HG03521 (cell line): ENCODE measurements at regions not wholly inside any gene's neighbourhood (a gene's known extent, or its start where the extent isn't known, plus 50 kb on each side); places are given as distances from the start of the nearest gene placed in this dataset.

ENCODE experiments used
- ATAC-seq: cut with Tn5 transposase; IDR thresholded peaks from one replicate; pipeline ENCODE4 v1.9.1; 2021; ENCODE audit warnings: mild to moderate bottlenecking, moderate library complexity; ENCODE audit not compliant: unreplicated experiment

- no peak for ATAC-seq
Observed at GRCh38 chr5:60340326-60340725, 359.6 kb downstream of the DEPDC1B start.

- no peak for ATAC-seq
Observed at GRCh38 chr5:60339691-60340201, 360.2 kb downstream of the DEPDC1B start.

GRCh38 chr5:60338846-60339245, 361.1 kb downstream of the DEPDC1B start:
- no peak for ATAC-seq

GRCh38 chr5:60336491-60336890, 363.5 kb downstream of the DEPDC1B start:
- ATAC-seq: no peak

- ATAC-seq: no peak
Observed at GRCh38 chr5:60335913-60336312, 364.1 kb downstream of the DEPDC1B start.

- ATAC-seq: no peak
Observed at GRCh38 chr5:60334281-60334713, 365.7 kb downstream of the DEPDC1B start.

GRCh38 chr5:60333005-60333571, 366.9 kb downstream of the DEPDC1B start:
- no peak for ATAC-seq

GRCh38 chr5:60332244-60333004, 367.5 kb downstream of the DEPDC1B start:
- no peak for ATAC-seq

- no peak for ATAC-seq
Observed at GRCh38 chr5:60330236-60330635, 369.7 kb downstream of the DEPDC1B start.

- ATAC-seq: no peak
Observed at GRCh38 chr5:60325870-60326269, 374.1 kb downstream of the DEPDC1B start.

GRCh38 chr5:60323596-60323995, 376.4 kb downstream of the DEPDC1B start:
- ATAC-seq: no peak

- ATAC-seq: no peak
Observed at GRCh38 chr5:60312098-60312497, 387.9 kb downstream of the DEPDC1B start.

- ATAC-seq: no peak
Observed at GRCh38 chr5:60299944-60300343, 400.0 kb downstream of the DEPDC1B start.

GRCh38 chr5:60297658-60298057, 402.3 kb downstream of the DEPDC1B start:
- ATAC-seq: no peak

- ATAC-seq: peak; percentile 62
Observed at GRCh38 chr5:60295423-60295822, 401.9 kb upstream of the PDE4D start.

- no peak for ATAC-seq
Observed at GRCh38 chr5:60293518-60293917, 400.0 kb upstream of the PDE4D start.

- peak; percentile 81 for ATAC-seq
Observed at GRCh38 chr5:60287174-60287771, 393.7 kb upstream of the PDE4D start.

GRCh38 chr5:60285910-60286309, 392.4 kb upstream of the PDE4D start:
- ATAC-seq: no peak

GRCh38 chr5:60280943-60281342, 387.4 kb upstream of the PDE4D start:
- ATAC-seq: no peak

GRCh38 chr5:60277941-60278340, 384.4 kb upstream of the PDE4D start:
- ATAC-seq: no peak

- no peak for ATAC-seq
Observed at GRCh38 chr5:60274747-60275146, 381.2 kb upstream of the PDE4D start.

GRCh38 chr5:60271517-60271916, 378.0 kb upstream of the PDE4D start:
- ATAC-seq: no peak
